VCaP (cell line): ENCODE measurements at regions not wholly inside any gene's neighbourhood (a gene's known extent, or its start where the extent isn't known, plus 50 kb on each side); places are given as distances from the start of the nearest gene placed in this dataset.

ENCODE experiments used
- H3K27ac ChIP-seq: fragments of 450-650 bp; 2 replicates; pipeline ENCODE4 v1.5.1; 2017
- CTCF ChIP-seq: fragments of 450-650 bp; conservative IDR thresholded peaks from 2 replicates; pipeline ENCODE4 v1.5.1; 2017; ENCODE audit warnings: mild to moderate bottlenecking, moderate library complexity

GRCh38 chr2:60400462-60401246 lies 152.8 kb downstream of the BCL11A start:
- no peak for TF ChIP-seq CTCF
- no peak overlapping the region for H3K27ac ChIP-seq

- TF ChIP-seq CTCF: no peak
- H3K27ac ChIP-seq: no peak overlapping the region
These were observed 159.0 kb downstream of the BCL11A start for GRCh38 chr2:60394463-60394862.

- no peak overlapping the region for H3K27ac ChIP-seq
- TF ChIP-seq CTCF: no peak
These were observed 161.6 kb downstream of the BCL11A start for GRCh38 chr2:60391649-60392375.

GRCh38 chr2:60391230-60391629 lies 162.2 kb downstream of the BCL11A start:
- H3K27ac ChIP-seq: no peak overlapping the region
- no peak for TF ChIP-seq CTCF

GRCh38 chr2:60386436-60386835 lies 167.0 kb downstream of the BCL11A start:
- H3K27ac ChIP-seq: no peak overlapping the region
- no peak for TF ChIP-seq CTCF

- TF ChIP-seq CTCF: no peak
- no peak overlapping the region for H3K27ac ChIP-seq
These were observed 167.8 kb downstream of the BCL11A start for GRCh38 chr2:60385648-60386047.

GRCh38 chr2:60383401-60384143 lies 169.9 kb downstream of the BCL11A start:
- no peak for TF ChIP-seq CTCF
- H3K27ac ChIP-seq: no peak overlapping the region
